Left ventricle myocardium inferior (tissue), 1 donor: ENCODE measurements at regions not wholly inside any gene's neighbourhood (a gene's known extent, or its start where the extent isn't known, plus 50 kb on each side); places are given as distances from the start of the nearest gene placed in this dataset.

Experiments used
- DNase-seq: peaks from one replicate; pipeline ENCODE4 v3.0.0-alpha.2; 2020
- H3K27ac ChIP-seq: fragments of 200-600 bp; replicated peaks from 2 replicates; pipeline ENCODE4 v1.8.0; 2021
- H3K27me3 ChIP-seq: fragments of 200-600 bp; 2 replicates; pipeline ENCODE4 v1.8.0; 2021; ENCODE audit warnings: low read depth
- H3K36me3 ChIP-seq: fragments of 200-600 bp; 2 replicates; pipeline ENCODE4 v1.8.0; 2021
- H3K4me1 ChIP-seq: fragments of 200-600 bp; 2 replicates; pipeline ENCODE4 v1.8.0; 2021
- H3K4me3 ChIP-seq: fragments of 200-600 bp; 2 replicates; pipeline ENCODE4 v1.8.0; 2021; ENCODE audit warnings: mild to moderate bottlenecking, moderate library complexity
- H3K9me3 ChIP-seq: fragments of 200-600 bp; replicated peaks from 2 replicates; pipeline ENCODE4 v1.8.0; 2021
- CTCF ChIP-seq: fragments of 200-600 bp; IDR thresholded peaks from 2 replicates; pipeline ENCODE4 v1.8.0; 2021; ENCODE audit warnings: antibody characterized with exemption, mild to moderate bottlenecking, borderline replicate concordance
- intact Hi-C: fragments of 100-400 bp; cut with micrococcal nuclease; formaldehyde crosslinking; loops from one replicate; pipeline ENCODE4 v1.11.0; 2022
- donor health status: DM: no; HTN: yes; CAD: no; lungs with severe emphysema.

GRCh38 chr5:174618589-174618988, 105.8 kb upstream of the MSX2 start:
- H3K27me3 ChIP-seq, result peaks cover 100% of the 10 kb centered on the region
- H3K4me1 ChIP-seq, result no peaks in the 10 kb centered on the region
- no peaks in the 10 kb centered on the region for H3K36me3 ChIP-seq
- no peak overlapping the region for H3K27ac ChIP-seq
- no peaks in the 10 kb centered on the region for H3K9me3 ChIP-seq
- intact Hi-C loops, result no loop called here
- no peak overlapping the region for H3K4me3 ChIP-seq
- no peak for DNase-seq
- TF ChIP-seq CTCF, result no peak

- Histone ChIP-seq H3K27me3 (peaks cover 88% of the 10 kb centered on the region), H3K4me3 (no peak overlapping the region), H3K27ac (no peak overlapping the region), H3K9me3 (no peaks in the 10 kb centered on the region), H3K4me1 (no peaks in the 10 kb centered on the region), H3K36me3 (no peaks in the 10 kb centered on the region)
- TF ChIP-seq CTCF, result no peak
- no peak for DNase-seq
- intact Hi-C loops, result no loop called here
Observed at GRCh38 chr5:174622067-174622466, 102.3 kb upstream of the MSX2 start.

GRCh38 chr5:174623018-174623417, 101.4 kb upstream of the MSX2 start:
- intact Hi-C loops, result no loop called here
- no peak for TF ChIP-seq CTCF
- Histone ChIP-seq H3K36me3 (no peaks in the 10 kb centered on the region), H3K9me3 (no peaks in the 10 kb centered on the region), H3K27ac (no peak overlapping the region), H3K27me3 (peaks cover 88% of the 10 kb centered on the region), H3K4me1 (no peaks in the 10 kb centered on the region), H3K4me3 (no peak overlapping the region)
- no peak for DNase-seq

GRCh38 chr5:174623433-174624019, 100.9 kb upstream of the MSX2 start:
- TF ChIP-seq CTCF, result no peak

GRCh38 chr5:174624733-174625522, 99.5 kb upstream of the MSX2 start:
- Histone ChIP-seq H3K4me3 (no peak overlapping the region), H3K4me1 (no peaks in the 10 kb centered on the region), H3K9me3 (no peaks in the 10 kb centered on the region), H3K36me3 (no peaks in the 10 kb centered on the region), H3K27me3 (peaks cover 80% of the 10 kb centered on the region), H3K27ac (no peak overlapping the region)
- DNase-seq, result no peak
- no peak for TF ChIP-seq CTCF
- intact Hi-C loops, result no loop called here

More at GRCh38 chr5:174623433-174624019, 100.9 kb upstream of the MSX2 start:
- Histone ChIP-seq H3K4me3 (no peak overlapping the region), H3K9me3 (no peaks in the 10 kb centered on the region), H3K36me3 (no peaks in the 10 kb centered on the region), H3K27me3 (peaks cover 88% of the 10 kb centered on the region), H3K4me1 (no peaks in the 10 kb centered on the region), H3K27ac (no peak overlapping the region)
- intact Hi-C loops, result no loop called here
- no peak for DNase-seq
